DOHH2 (cell line): ENCODE measurements at regions not wholly inside any gene's neighbourhood (a gene's known extent, or its start where the extent isn't known, plus 50 kb on each side); places are given as distances from the start of the nearest gene placed in this dataset.

ENCODE experiments used
- H3F3A ChIP-seq: fragments of 200-600 bp; sonication (generic), shearing (Covaris generic); 2 replicates; pipeline ENCODE4 v1.6.0; 2016; ENCODE audit warnings: antibody characterized with exemption, mild to moderate bottlenecking; ENCODE audit not compliant: control insufficient read depth, insufficient read depth
- H3K27ac ChIP-seq: fragments of 200-600 bp; sonication (generic); 2 replicates; pipeline ENCODE4 v1.5.1; 2014; ENCODE audit warnings: low read depth, mild to moderate bottlenecking, low read length, moderate library complexity
- H3K27me3 ChIP-seq: fragments of 200-600 bp; sonication (generic); 2 replicates; pipeline ENCODE4 v1.6.1; 2014; ENCODE audit warnings: mild to moderate bottlenecking, low read length, mixed read lengths; ENCODE audit not compliant: control insufficient read depth
- H3K36me3 ChIP-seq: fragments of 200-600 bp; sonication (generic); 2 replicates; pipeline ENCODE4 v1.6.1; 2014; ENCODE audit warnings: mild to moderate bottlenecking, low read length, moderate library complexity, mixed read lengths; ENCODE audit not compliant: control insufficient read depth
- H3K4me1 ChIP-seq: fragments of 200-600 bp; sonication (generic); 2 replicates; pipeline ENCODE4 v1.6.1; 2014; ENCODE audit warnings: mild to moderate bottlenecking, low read length, mixed read lengths; ENCODE audit not compliant: control insufficient read depth
- H3K4me2 ChIP-seq: fragments of 200-600 bp; sonication (generic); 2 replicates; pipeline ENCODE4 v1.6.0; 2014; ENCODE audit warnings: mild to moderate bottlenecking, low read length, moderate library complexity
- H3K4me3 ChIP-seq: fragments of 200-600 bp; sonication (generic); 2 replicates; pipeline ENCODE4 v1.5.1; 2014; ENCODE audit warnings: mild to moderate bottlenecking, low read length, mixed read lengths
- H3K79me2 ChIP-seq: fragments of 200-600 bp; sonication (generic); 2 replicates; pipeline ENCODE4 v1.6.1; 2014; ENCODE audit warnings: mild to moderate bottlenecking, low read length, mixed read lengths; ENCODE audit not compliant: control insufficient read depth
- H3K9me2 ChIP-seq: fragments of 200-600 bp; sonication (generic); replicated peaks from 2 replicates; pipeline ENCODE4 v1.6.1; 2014; ENCODE audit warnings: mild to moderate bottlenecking, low read length, mixed read lengths; ENCODE audit not compliant: control insufficient read depth
- H3K9me3 ChIP-seq: fragments of 200-600 bp; sonication (generic); 2 replicates; pipeline ENCODE4 v1.6.1; 2014; ENCODE audit warnings: antibody characterized with exemption, low read length, mixed read lengths; ENCODE audit not compliant: control insufficient read depth, insufficient read depth
- H4K20me1 ChIP-seq: fragments of 200-600 bp; sonication (generic); 2 replicates; pipeline ENCODE4 v1.6.0; 2014; ENCODE audit warnings: low read depth, mild to moderate bottlenecking, antibody characterized with exemption, low read length, moderate library complexity; ENCODE audit not compliant: control insufficient read depth, insufficient read depth
- CTCF ChIP-seq: fragments of 200-600 bp; sonication (generic); IDR thresholded peaks from one replicate; pipeline ENCODE4 v1.5.1; 2014; ENCODE audit warnings: antibody characterized with exemption, mild to moderate bottlenecking, low read depth, low read length; ENCODE audit not compliant: poor library complexity, severe bottlenecking
- EZH2phosphoT487 ChIP-seq: fragments of 200-600 bp; sonication (generic); IDR thresholded peaks from 2 replicates; pipeline ENCODE4 v1.6.1; 2017; ENCODE audit warnings: borderline replicate concordance, mild to moderate bottlenecking, antibody characterized with exemption, low read length, moderate library complexity, mixed read lengths

GRCh38 chr21:20649231-20649630 is 349.0 kb upstream of the NCAM2 start:
- no peaks in the 10 kb centered on the region for H3K4me1 ChIP-seq
- H3K4me2 ChIP-seq = no peak overlapping the region
- TF ChIP-seq CTCF (no peak), EZH2phosphoT487 (no peak)
- H3K27ac ChIP-seq = no peak overlapping the region
- H3K9me3 ChIP-seq = peaks cover 17% of the 10 kb centered on the region; the same call in 1 of the 2 replicates
- no peaks in the 10 kb centered on the region for H3K9me2 ChIP-seq
- H3K36me3 ChIP-seq = no peaks in the 10 kb centered on the region
- H3K27me3 ChIP-seq = no peaks in the 10 kb centered on the region
- no peaks in the 10 kb centered on the region for H4K20me1 ChIP-seq
- H3K4me3 ChIP-seq = no peak overlapping the region
- H3K79me2 ChIP-seq = no peaks in the 10 kb centered on the region
- H3F3A ChIP-seq = no peaks in the 10 kb centered on the region

- H4K20me1 ChIP-seq = no peaks in the 10 kb centered on the region
- no peaks in the 10 kb centered on the region for H3F3A ChIP-seq
- no peaks in the 10 kb centered on the region; the same call in 1 of the 2 replicates for H3K9me3 ChIP-seq
- no peak overlapping the region for H3K27ac ChIP-seq
- no peak overlapping the region for H3K4me2 ChIP-seq
- H3K4me3 ChIP-seq = no peak overlapping the region
- TF ChIP-seq EZH2phosphoT487 = no peak
- TF ChIP-seq CTCF = no peak
- no peaks in the 10 kb centered on the region for H3K36me3 ChIP-seq
- no peaks in the 10 kb centered on the region for H3K27me3 ChIP-seq
- no peaks in the 10 kb centered on the region for H3K4me1 ChIP-seq
- H3K79me2 ChIP-seq = no peaks in the 10 kb centered on the region
- H3K9me2 ChIP-seq = no peaks in the 10 kb centered on the region
Observed at GRCh38 chr21:20652846-20653245, 345.4 kb upstream of the NCAM2 start.

GRCh38 chr21:20661246-20661645 is 337.0 kb upstream of the NCAM2 start:
- Histone ChIP-seq H3K4me3 (no peak overlapping the region), H3K9me3 (0 out of 2 replicates have a peak, but pooled peaks cover 2% of the 10 kb centered on the region), H3K36me3 (no peaks in the 10 kb centered on the region), H3K79me2 (no peaks in the 10 kb centered on the region), H3K4me1 (no peaks in the 10 kb centered on the region), H3K27ac (no peak overlapping the region), H3F3A (no peaks in the 10 kb centered on the region), H3K9me2 (no peaks in the 10 kb centered on the region), H3K27me3 (no peaks in the 10 kb centered on the region), H3K4me2 (no peak overlapping the region), H4K20me1 (no peaks in the 10 kb centered on the region)
- TF ChIP-seq CTCF (no peak), EZH2phosphoT487 (no peak)
